ENCODE measurements at regions not wholly inside any gene's neighbourhood (a gene's known extent, or its start where the extent isn't known, plus 50 kb on each side); places are given as distances from the start of the nearest gene placed in this dataset.

DNA sequence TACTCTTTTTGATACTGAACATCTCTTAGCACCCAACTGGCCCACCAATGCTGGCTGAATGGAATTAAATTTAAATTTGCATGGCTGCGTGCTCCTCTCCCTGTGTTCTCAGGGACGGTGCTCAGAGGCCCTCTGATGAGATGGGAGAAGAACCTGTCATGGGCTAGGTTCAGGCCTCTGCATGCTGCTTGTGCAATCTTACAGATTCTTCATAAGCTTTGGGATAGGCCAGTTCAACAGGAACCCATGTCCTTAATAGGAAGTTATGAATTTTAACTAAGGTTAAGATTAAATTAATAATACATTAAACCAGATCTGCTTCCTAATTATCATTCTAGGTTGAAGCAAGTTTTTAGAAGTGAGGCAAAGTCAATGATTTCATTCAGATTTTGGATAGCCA is 119.7 kb upstream of the LRIG3 start:
- TF ChIP-seq, protein P1, sequence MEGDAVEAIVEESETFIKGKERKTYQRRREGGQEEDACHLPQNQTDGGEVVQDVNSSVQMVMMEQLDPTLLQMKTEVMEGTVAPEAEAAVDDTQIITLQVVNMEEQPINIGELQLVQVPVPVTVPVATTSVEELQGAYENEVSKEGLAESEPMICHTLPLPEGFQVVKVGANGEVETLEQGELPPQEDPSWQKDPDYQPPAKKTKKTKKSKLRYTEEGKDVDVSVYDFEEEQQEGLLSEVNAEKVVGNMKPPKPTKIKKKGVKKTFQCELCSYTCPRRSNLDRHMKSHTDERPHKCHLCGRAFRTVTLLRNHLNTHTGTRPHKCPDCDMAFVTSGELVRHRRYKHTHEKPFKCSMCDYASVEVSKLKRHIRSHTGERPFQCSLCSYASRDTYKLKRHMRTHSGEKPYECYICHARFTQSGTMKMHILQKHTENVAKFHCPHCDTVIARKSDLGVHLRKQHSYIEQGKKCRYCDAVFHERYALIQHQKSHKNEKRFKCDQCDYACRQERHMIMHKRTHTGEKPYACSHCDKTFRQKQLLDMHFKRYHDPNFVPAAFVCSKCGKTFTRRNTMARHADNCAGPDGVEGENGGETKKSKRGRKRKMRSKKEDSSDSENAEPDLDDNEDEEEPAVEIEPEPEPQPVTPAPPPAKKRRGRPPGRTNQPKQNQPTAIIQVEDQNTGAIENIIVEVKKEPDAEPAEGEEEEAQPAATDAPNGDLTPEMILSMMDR (IDR thresholded peaks at IDR 0.05): no peak
- TF ChIP-seq ZFX (IDR thresholded peaks at IDR 0.05; ENCODE audit: borderline replicate concordance): no peak

All from 22Rv1 (cell line).